Neural cell (in vitro differentiated cells): ENCODE measurements at regions not wholly inside any gene's neighbourhood (a gene's known extent, or its start where the extent isn't known, plus 50 kb on each side); places are given as distances from the start of the nearest gene placed in this dataset.

Experiments used
- H2AFZ ChIP-seq: fragments of 200-600, 300-800 bp; sonication (generic), shearing (Covaris generic); 2 replicates; pipeline ENCODE4 v1.6.0; 2014; ENCODE audit warnings: low read depth, mild to moderate bottlenecking, antibody characterized with exemption, low read length, moderate library complexity
- H3F3A ChIP-seq: fragments of 200-600 bp; shearing (Covaris generic); 2 replicates; pipeline ENCODE4 v1.6.1; 2016; ENCODE audit warnings: mild to moderate bottlenecking, moderate library complexity, mixed read lengths, antibody characterized with exemption, low read length; ENCODE audit not compliant: insufficient read depth, poor library complexity, severe bottlenecking
- H3K27ac ChIP-seq: fragments of 200-600, 300-800 bp; sonication (generic), shearing (Covaris generic); 2 replicates; pipeline ENCODE4 v1.5.1; 2014; ENCODE audit warnings: mild to moderate bottlenecking, low read length, moderate library complexity
- H3K27me3 ChIP-seq: fragments of 300-800, 200-600 bp; sonication (generic), shearing (Covaris generic); 2 replicates; pipeline ENCODE4 v1.6.0; 2014; ENCODE audit warnings: mild to moderate bottlenecking, low read depth, low read length, moderate library complexity; ENCODE audit not compliant: insufficient read depth
- H3K36me3 ChIP-seq: fragments of 300-800, 200-600 bp; sonication (generic), shearing (Covaris generic); 2 replicates; pipeline ENCODE4 v1.5.1; 2014; ENCODE audit warnings: mild to moderate bottlenecking, antibody characterized with exemption, low read length, moderate library complexity; ENCODE audit not compliant: insufficient read depth
- H3K4me2 ChIP-seq: fragments of 300-800, 200-600 bp; sonication (generic), shearing (Covaris generic); 2 replicates; pipeline ENCODE4 v1.6.0; 2014; ENCODE audit warnings: mild to moderate bottlenecking, low read length
- H3K4me3 ChIP-seq: fragments of 300-800, 200-600 bp; sonication (generic), shearing (Covaris generic); 2 replicates; pipeline ENCODE4 v1.5.1; 2014; ENCODE audit warnings: mild to moderate bottlenecking, low read length, moderate library complexity
- H3K79me2 ChIP-seq: fragments of 200-600 bp; shearing (Covaris generic); replicated peaks from 2 replicates; pipeline ENCODE4 v1.6.0; 2014; ENCODE audit warnings: mild to moderate bottlenecking, low read length, moderate library complexity; ENCODE audit not compliant: insufficient read depth
- H3K9ac ChIP-seq: fragments of 300-800, 200-600 bp; sonication (generic), shearing (Covaris generic); 2 replicates; pipeline ENCODE4 v1.6.1; 2016; ENCODE audit warnings: mild to moderate bottlenecking, low read length, mixed read lengths
- H3K9me2 ChIP-seq: fragments of 200-600 bp; shearing (Covaris generic); 2 replicates; pipeline ENCODE4 v1.6.1; 2016; ENCODE audit warnings: mild to moderate bottlenecking, low read length, mixed read lengths; ENCODE audit not compliant: insufficient read depth
- H3K9me3 ChIP-seq: fragments of 200-600, 300-800 bp; sonication (generic), shearing (Covaris generic); 2 replicates; pipeline ENCODE4 v1.6.1; 2016; ENCODE audit warnings: mild to moderate bottlenecking, mixed run types, low read length, moderate library complexity, mixed read lengths
- H4K20me1 ChIP-seq: fragments of 200-600 bp; shearing (Covaris generic); 2 replicates; pipeline ENCODE4 v1.6.1; 2016; ENCODE audit warnings: mild to moderate bottlenecking, mixed run types; ENCODE audit not compliant: insufficient read depth
- CTCF ChIP-seq: fragments of 450-650 bp; IDR thresholded peaks from 2 replicates; pipeline ENCODE4 v1.5.1; 2014; ENCODE audit warnings: antibody characterized with exemption, mild to moderate bottlenecking, moderate library complexity; ENCODE audit not compliant: poor library complexity, severe bottlenecking
- EP300 ChIP-seq: fragments of 450-650 bp; conservative IDR thresholded peaks from 2 replicates; pipeline ENCODE4 v1.6.1; 2014; ENCODE audit warnings: antibody characterized with exemption, mild to moderate bottlenecking, moderate library complexity; ENCODE audit not compliant: poor library complexity, severe bottlenecking
- EZH2 ChIP-seq: fragments of 200-600, 300-800 bp; shearing (Covaris generic), sonication (generic); IDR thresholded peaks from 2 replicates; pipeline ENCODE4 v1.6.1; 2014; ENCODE audit warnings: antibody characterized with exemption, low read length, borderline replicate concordance, mild to moderate bottlenecking; ENCODE audit not compliant: insufficient read depth, poor library complexity, severe bottlenecking
- MXI1 ChIP-seq: fragments of 450-650 bp; conservative IDR thresholded peaks from 2 replicates; pipeline ENCODE4 v1.6.1; 2014; ENCODE audit warnings: antibody characterized with exemption, mild to moderate bottlenecking; ENCODE audit not compliant: poor library complexity, severe bottlenecking
- POLR2AphosphoS5 ChIP-seq: IDR thresholded peaks from 2 replicates; pipeline ENCODE4 v1.6.1; 2012
- RAD21 ChIP-seq: fragments of 450-650 bp; conservative IDR thresholded peaks from 2 replicates; pipeline ENCODE4 v1.6.1; 2014; ENCODE audit warnings: antibody characterized with exemption, mild to moderate bottlenecking, moderate library complexity
- REST ChIP-seq: IDR thresholded peaks from 2 replicates; pipeline ENCODE4 v1.6.1; 2012; ENCODE audit warnings: borderline replicate concordance
- SMC3 ChIP-seq: fragments of 450-650 bp; conservative IDR thresholded peaks from 2 replicates; pipeline ENCODE4 v1.6.1; 2014; ENCODE audit warnings: antibody characterized with exemption, mild to moderate bottlenecking, moderate library complexity; ENCODE audit not compliant: poor library complexity
- TAF1 ChIP-seq: IDR thresholded peaks from 2 replicates; pipeline ENCODE4 v1.6.1; 2012; ENCODE audit warnings: low read depth

- H3K36me3 ChIP-seq: no peaks in the 10 kb centered on the region
- H3K27me3 ChIP-seq: no peaks in the 10 kb centered on the region
- H2AFZ ChIP-seq: no peak overlapping the region
- no peak overlapping the region for H3K4me2 ChIP-seq
- H4K20me1 ChIP-seq: no peaks in the 10 kb centered on the region
- TF ChIP-seq REST (no peak), TAF1 (no peak), MXI1 (no peak), CTCF (no peak), EP300 (no peak), RAD21 (no peak), EZH2 (no peak), POLR2AphosphoS5 (no peak), SMC3 (no peak)
- no peaks in the 10 kb centered on the region for H3K79me2 ChIP-seq
- no peaks in the 10 kb centered on the region for H3F3A ChIP-seq
- H3K4me3 ChIP-seq: no peak overlapping the region
- H3K27ac ChIP-seq: no peak overlapping the region
- H3K9me2 ChIP-seq: no peaks in the 10 kb centered on the region
- H3K9ac ChIP-seq: no peak overlapping the region
- no peaks in the 10 kb centered on the region for H3K9me3 ChIP-seq
These were observed 149.0 kb downstream of the DHRS2 start for GRCh38 chr14:23785208-23785607.

GRCh38 chr14:23787436-23787835 is 151.3 kb downstream of the DHRS2 start:
- Histone ChIP-seq H3K36me3 (no peaks in the 10 kb centered on the region), H3K27ac (no peak overlapping the region), H3K79me2 (no peaks in the 10 kb centered on the region), H3K9me3 (no peaks in the 10 kb centered on the region), H2AFZ (no peak overlapping the region), H3K9ac (no peak overlapping the region), H3K27me3 (no peaks in the 10 kb centered on the region), H3F3A (no peaks in the 10 kb centered on the region), H3K4me2 (no peak overlapping the region), H4K20me1 (no peaks in the 10 kb centered on the region), H3K4me3 (no peak overlapping the region), H3K9me2 (no peaks in the 10 kb centered on the region)
- TF ChIP-seq REST (no peak), POLR2AphosphoS5 (no peak), RAD21 (no peak), SMC3 (no peak), MXI1 (no peak), TAF1 (no peak), EP300 (no peak), EZH2 (no peak), CTCF (no peak)
